Calu3 (cell line): ENCODE measurements at regions not wholly inside any gene's neighbourhood (a gene's known extent, or its start where the extent isn't known, plus 50 kb on each side); places are given as distances from the start of the nearest gene placed in this dataset.

ENCODE experiments used
- BruUV-seq: library from RNA; stranded (reverse); fragments of 400-500 nt; replicated peaks from 2 replicates; lab custom pipeline; 2021; lab: Mats Ljungman, UMichigan
- CTCF ChIA-PET: fragments of 300-600 bp; sonication (Branson Sonifier 250); formaldehyde crosslinking; loops from one replicate; lab custom pipeline; 2022; ENCODE audit warnings: antibody characterized with exemption; lab: Charles Lee
- DNase-seq: peaks from one replicate; pipeline ENCODE4 v3.0.0; 2022
- H3K27ac Mint-ChIP-seq: one replicate; pipeline ENCODE4 v1.8.0; 2022; ENCODE audit warnings: mixed read lengths; ENCODE audit not compliant: unreplicated experiment
- H3K27me3 Mint-ChIP-seq: one replicate; pipeline ENCODE4 v1.8.0; 2022; ENCODE audit warnings: mixed read lengths; ENCODE audit not compliant: unreplicated experiment
- H3K36me3 Mint-ChIP-seq: one replicate; pipeline ENCODE4 v1.8.0; 2022; ENCODE audit warnings: mild to moderate bottlenecking, moderate library complexity, mixed read lengths; ENCODE audit not compliant: insufficient read depth, unreplicated experiment
- H3K4me1 Mint-ChIP-seq: one replicate; pipeline ENCODE4 v1.8.0; 2022; ENCODE audit warnings: mild to moderate bottlenecking, low read depth, mixed read lengths; ENCODE audit not compliant: unreplicated experiment
- H3K4me3 Mint-ChIP-seq: one replicate; pipeline ENCODE4 v1.8.0; 2022; ENCODE audit warnings: mild to moderate bottlenecking, low read depth, moderate library complexity, mixed read lengths; ENCODE audit not compliant: unreplicated experiment
- H3K9me3 Mint-ChIP-seq: one replicate; pipeline ENCODE4 v1.8.0; 2022; ENCODE audit warnings: low read depth, mixed read lengths; ENCODE audit not compliant: unreplicated experiment
- intact Hi-C: fragments of 100-400 bp; cut with micrococcal nuclease; formaldehyde crosslinking; loops from one replicate; pipeline ENCODE4 v1.10.0; 2022; ENCODE audit not compliant: unreplicated experiment
- TF ChIP-seq, protein P1 (sequence below): fragments of 200-600 bp; IDR thresholded peaks from one replicate; pipeline ENCODE4 v1.8.0; 2022; ENCODE audit warnings: antibody characterized with exemption; ENCODE audit not compliant: unreplicated experiment

DNA sequence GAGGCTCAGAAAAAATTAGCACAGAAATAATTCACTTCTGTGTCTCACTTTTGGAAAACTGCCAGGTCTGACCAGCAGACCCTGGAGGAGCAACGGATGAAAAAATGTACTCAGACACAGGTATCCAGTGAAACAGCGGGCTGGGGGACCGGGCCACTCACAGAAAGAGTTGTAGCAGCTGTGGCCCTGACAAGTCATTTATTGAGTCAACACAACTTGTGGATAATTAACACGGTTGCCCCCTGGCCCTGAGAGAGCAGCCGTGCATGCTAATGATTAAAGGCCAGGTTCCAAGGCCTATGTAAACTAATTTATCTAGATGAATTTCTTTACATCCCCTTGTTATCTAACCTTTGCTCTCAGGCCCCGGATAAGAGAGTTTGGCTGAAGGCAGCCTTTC, 131.3 kb downstream of the AASDHPPT start:
- Mint-ChIP-seq H3K27ac (no peak overlapping the region), H3K4me1 (no peaks in the 10 kb centered on the region), H3K27me3 (no peaks in the 10 kb centered on the region), H3K36me3 (no peaks in the 10 kb centered on the region), H3K4me3 (no peak overlapping the region), H3K9me3 (peaks cover 6% of the 10 kb centered on the region)
- no peak for DNase-seq
- intact Hi-C loops: no loop called here
- TF ChIP-seq, protein P1, sequence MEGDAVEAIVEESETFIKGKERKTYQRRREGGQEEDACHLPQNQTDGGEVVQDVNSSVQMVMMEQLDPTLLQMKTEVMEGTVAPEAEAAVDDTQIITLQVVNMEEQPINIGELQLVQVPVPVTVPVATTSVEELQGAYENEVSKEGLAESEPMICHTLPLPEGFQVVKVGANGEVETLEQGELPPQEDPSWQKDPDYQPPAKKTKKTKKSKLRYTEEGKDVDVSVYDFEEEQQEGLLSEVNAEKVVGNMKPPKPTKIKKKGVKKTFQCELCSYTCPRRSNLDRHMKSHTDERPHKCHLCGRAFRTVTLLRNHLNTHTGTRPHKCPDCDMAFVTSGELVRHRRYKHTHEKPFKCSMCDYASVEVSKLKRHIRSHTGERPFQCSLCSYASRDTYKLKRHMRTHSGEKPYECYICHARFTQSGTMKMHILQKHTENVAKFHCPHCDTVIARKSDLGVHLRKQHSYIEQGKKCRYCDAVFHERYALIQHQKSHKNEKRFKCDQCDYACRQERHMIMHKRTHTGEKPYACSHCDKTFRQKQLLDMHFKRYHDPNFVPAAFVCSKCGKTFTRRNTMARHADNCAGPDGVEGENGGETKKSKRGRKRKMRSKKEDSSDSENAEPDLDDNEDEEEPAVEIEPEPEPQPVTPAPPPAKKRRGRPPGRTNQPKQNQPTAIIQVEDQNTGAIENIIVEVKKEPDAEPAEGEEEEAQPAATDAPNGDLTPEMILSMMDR: no peak
- CTCF ChIA-PET: no interaction called here
- BruUV-seq: no TSS peak

DNA sequence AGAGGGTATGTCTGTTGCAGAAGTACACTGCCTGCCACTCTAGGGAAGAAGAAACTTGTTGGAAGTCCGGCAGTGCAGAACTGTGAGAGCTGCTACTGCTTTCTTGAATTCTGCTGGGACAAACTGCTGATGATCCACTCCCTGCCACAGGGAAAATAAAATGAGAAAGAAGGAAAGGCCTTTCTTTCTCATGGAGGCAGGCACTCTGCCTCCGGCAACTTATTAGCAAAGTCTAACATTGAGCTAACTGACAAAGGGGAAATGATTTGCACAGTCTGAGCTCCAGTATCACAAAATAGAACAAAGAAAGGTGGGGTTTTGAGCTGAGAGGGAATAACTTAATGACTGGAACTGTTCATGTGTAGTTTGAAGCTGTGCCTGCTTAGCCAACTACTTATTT, 134.6 kb downstream of the AASDHPPT start:
- TF ChIP-seq, protein P1: no peak
- H3K27ac Mint-ChIP-seq: no peak overlapping the region
- H3K4me1 Mint-ChIP-seq: no peaks in the 10 kb centered on the region
- no peak overlapping the region for H3K4me3 Mint-ChIP-seq
- intact Hi-C loops: no loop called here
- CTCF ChIA-PET: no interaction called here
- BruUV-seq: no TSS peak
- no peaks in the 10 kb centered on the region for H3K36me3 Mint-ChIP-seq
- H3K9me3 Mint-ChIP-seq: peaks cover 3% of the 10 kb centered on the region
- DNase-seq: no peak
- no peaks in the 10 kb centered on the region for H3K27me3 Mint-ChIP-seq

DNA sequence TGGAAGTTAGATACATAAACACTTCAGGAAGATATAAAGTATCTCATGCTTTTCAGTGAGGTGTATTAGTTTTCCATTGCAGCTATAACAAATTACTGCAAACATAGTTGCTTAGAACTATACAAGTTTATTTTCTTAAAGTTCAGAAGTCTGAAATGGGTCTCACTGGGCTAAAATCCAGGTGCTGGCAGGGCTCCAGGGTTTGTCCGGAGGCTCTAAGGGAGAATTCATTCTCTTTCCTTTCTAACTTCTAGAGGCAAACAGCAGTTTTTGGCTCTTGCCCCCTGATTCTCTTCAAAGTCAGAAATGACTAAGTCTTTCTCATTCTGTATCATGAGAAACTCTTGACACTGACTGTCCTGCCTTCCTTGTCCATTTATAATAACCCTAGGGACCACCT, 138.8 kb downstream of the AASDHPPT start:
- intact Hi-C loops: no loop called here
- H3K27me3 Mint-ChIP-seq: no peaks in the 10 kb centered on the region
- no TSS peak for BruUV-seq
- no peak overlapping the region for H3K4me3 Mint-ChIP-seq
- TF ChIP-seq, protein P1: no peak
- H3K36me3 Mint-ChIP-seq: no peaks in the 10 kb centered on the region
- CTCF ChIA-PET: no interaction called here
- DNase-seq: no peak
- no peak overlapping the region for H3K27ac Mint-ChIP-seq
- no peaks in the 10 kb centered on the region for H3K4me1 Mint-ChIP-seq
- peaks cover 7% of the 10 kb centered on the region for H3K9me3 Mint-ChIP-seq

DNA sequence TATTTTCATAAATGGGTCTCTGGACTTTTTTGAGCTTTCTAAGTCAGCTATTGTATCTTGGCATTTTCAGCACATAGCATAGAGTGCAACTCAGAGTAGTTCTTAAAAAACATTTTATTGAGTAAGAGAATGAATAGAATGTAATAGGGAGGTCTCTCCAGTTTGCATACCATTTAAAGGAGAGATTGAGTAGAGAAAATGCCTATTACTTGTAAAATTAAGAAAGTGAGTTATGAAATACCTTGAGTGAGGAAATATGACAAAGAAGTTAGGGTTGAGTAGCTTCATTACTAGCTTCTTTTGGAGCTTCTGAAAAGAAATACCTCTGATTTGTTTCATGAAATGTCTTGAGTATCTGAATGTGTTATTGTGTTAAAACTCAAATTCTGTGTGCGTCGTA, 140.0 kb downstream of the AASDHPPT start:
- no peak for DNase-seq
- no peak overlapping the region for H3K4me3 Mint-ChIP-seq
- BruUV-seq: no TSS peak
- H3K4me1 Mint-ChIP-seq: no peaks in the 10 kb centered on the region
- no peaks in the 10 kb centered on the region for H3K27me3 Mint-ChIP-seq
- no peaks in the 10 kb centered on the region for H3K36me3 Mint-ChIP-seq
- H3K27ac Mint-ChIP-seq: no peak overlapping the region
- TF ChIP-seq, protein P1: no peak
- H3K9me3 Mint-ChIP-seq: peaks cover 7% of the 10 kb centered on the region
- intact Hi-C loops: no loop called here
- CTCF ChIA-PET: no interaction called here
